CD4-positive, alpha-beta T cell treated with Interleukin-6 for 4 hours (primary cell): ENCODE measurements at regions not wholly inside any gene's neighbourhood (a gene's known extent, or its start where the extent isn't known, plus 50 kb on each side); places are given as distances from the start of the nearest gene placed in this dataset.
"Not testable (repeated sequence)": the region's sequence is repeated elsewhere in the genome, so short reads cannot be mapped to it uniquely, and the experiment has no call there.

Experiments used
- DNase-seq: peaks from one replicate; pipeline ENCODE4 v3.0.0-alpha.2; 2020; ENCODE audit warnings: mixed read lengths

DNA sequence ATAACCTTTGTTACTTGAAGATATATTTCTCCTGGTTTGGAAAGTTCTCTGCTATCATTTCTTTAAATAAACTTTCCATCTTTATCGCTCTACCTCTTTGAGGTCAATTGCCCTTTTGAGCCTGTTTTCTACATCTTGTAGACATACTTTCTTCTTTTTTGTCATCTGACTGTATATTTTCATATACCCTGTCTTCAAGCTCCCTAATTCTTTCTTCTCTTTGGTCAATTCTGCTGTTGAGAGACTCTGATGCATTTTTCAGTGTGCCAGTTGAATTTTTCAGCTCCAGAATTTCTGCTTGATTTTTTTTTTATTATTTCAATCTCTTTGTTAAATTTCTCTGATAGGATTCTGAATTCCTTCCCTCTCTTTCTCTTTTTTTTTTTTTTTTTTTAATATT, 511.2 kb upstream of the GRAMD2B start:
- DNase-seq = no peak

DNA sequence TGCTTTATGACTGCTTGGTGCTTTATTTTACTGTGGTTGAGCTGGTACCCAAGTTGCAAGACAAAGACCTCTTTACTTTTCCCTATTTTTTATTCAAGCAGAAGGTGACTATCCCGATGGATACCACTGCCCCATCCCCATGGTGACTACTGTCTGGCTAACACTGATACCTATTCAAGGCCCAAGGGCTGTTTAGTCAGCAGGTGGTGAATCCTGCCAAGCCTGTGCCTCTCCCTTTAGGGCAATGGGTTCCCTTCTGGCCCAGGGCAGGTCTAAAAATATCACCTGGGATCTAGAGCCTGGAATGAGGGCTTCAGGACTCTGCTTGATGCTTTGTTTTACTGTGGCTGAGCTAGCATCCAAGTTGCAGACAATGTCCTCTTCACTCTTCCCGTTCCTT, 510.0 kb upstream of the GRAMD2B start:
- no peak for DNase-seq

DNA sequence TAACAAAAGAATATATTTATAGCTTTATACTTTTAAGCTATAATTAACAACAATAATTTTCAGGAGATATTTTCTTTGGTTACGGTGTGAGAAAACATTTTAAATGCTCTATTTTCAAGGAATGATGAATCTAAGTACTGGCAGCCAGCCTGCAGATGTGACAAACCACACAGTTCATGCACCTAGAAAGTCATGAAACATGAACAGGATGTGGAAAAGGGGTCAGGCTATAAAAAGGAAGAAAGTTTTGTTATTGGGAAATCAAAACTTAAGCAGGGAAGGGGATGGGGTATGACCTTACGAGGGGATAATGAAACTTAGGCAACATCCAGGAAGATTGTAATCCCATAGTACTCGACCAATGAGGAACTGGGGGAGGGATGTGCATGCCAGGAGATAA, 508.7 kb upstream of the GRAMD2B start:
- no peak for DNase-seq

DNA sequence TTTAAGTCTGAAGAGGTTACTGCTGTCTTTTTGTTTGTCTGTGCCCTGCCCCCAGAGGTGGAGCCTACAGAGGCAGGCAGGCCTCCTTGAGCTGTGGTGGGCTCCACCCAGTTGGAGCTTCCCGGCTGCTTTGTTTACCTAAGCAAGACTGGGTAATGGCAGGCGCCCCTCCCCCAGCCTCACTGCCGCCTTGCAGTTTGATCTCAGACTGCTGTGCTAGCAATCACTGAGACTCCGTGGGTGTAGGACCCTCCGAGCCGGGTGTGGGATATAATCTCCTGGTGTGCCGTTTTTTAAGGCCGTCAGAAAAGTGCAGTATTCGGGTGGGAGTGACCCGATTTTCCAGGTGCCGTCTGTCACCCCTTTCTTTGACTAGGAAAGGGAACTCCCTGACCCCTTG, 499.3 kb upstream of the GRAMD2B start:
- not testable (repeated sequence) for DNase-seq

DNA sequence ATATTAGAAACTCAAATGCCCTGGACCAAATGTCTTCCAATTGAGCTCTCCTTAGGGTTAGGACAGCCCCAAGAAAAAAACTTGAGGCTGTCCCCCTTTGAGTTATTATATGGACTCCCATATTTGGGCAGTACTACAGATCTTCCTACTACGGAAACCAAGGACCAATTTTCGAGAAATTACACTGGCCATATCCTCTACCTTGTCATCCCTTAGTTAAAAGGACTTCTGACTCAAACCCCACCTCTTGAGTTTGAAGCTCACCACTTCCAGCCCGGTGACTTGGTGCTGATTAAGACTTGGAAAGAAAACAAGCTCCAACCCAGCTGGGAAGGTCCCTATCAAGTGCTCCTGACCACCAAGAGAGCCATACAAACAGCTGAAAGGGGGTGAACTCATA, 497.0 kb upstream of the GRAMD2B start:
- DNase-seq = no peak

DNA sequence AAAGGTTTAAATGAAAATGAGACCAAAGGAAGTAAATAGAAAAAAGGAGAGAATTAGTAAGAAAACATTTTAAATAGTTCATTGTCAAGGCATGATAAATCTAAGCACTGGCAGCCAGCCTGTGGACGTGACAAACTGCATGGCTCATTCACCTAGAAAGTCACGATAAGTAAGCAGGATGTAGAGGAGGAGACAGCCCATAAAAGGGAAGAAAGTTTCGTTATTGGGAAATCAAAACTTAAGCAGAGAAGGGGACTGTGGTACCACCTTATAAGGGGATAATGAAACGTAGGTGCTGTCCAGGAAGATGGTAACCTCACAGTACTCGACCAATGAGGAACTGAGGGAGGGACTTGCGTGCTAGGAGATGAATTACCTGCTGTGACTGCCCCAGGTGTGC, 494.5 kb upstream of the GRAMD2B start:
- DNase-seq = no peak

DNA sequence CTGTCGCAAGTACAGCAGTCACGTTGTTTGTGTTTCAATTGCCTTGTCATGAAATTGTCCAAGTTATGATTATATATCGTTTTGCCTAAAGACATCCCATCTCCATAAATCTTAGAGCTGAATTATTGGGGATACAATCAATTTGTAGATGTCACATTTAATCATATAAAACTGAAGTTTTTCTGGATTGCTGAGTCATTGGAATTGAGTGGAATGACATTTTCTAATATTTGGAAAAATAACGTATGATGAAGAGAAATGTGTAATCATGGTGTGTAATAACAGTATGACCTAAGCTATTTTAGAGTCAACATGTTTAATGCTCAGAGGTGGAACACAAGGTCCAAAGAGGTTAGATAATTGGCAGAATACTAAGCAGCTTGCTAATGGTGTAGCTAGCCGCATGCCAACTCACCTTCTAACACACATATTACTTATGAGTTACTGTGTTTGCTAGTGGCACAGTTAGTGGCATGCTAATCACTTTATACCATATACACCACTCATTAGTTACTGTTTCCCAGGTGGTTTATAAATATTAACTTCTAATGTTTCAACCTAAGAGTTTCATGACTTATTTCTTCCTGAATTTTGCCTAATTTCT, 473.1 kb upstream of the GRAMD2B start:
- no peak for DNase-seq

DNA sequence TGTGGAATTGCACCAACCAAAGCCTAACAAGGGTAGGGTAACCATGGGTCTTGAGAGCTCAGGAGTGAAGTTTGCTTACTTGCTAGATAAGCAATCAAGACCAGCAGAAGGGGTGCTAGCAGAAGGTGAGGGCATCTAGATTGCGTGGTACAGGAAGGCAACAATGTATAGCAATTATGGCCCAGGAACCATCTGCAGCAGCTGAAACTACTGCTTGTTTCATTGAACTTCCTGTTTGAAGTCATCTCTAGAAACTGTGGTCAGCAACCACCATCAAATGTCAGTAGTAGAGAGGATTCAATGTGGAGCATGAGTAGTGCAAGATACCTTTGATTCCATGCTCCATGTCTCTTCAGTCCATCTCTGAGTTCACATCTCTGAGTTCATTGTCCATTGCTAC, 462.1 kb upstream of the GRAMD2B start:
- no peak for DNase-seq

DNA sequence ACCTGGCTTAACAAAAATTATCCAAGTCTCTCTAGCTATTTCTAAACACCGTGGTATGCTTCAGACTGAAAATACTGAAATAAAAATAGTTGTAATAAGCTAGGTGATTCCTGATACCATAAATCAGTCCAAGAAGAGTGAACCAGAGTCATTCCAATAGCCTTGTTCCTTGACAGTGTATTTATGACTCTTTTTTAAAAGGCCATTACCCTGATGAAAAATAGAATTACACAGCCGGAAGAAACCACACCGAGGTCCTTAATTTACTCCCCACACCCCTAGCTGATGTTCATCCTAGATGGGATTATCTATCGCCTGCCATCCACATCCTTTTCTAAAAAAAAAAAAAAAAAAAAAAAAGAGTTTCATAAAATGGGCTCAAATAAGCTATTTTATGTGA, 457.6 kb upstream of the GRAMD2B start:
- DNase-seq = no peak

DNA sequence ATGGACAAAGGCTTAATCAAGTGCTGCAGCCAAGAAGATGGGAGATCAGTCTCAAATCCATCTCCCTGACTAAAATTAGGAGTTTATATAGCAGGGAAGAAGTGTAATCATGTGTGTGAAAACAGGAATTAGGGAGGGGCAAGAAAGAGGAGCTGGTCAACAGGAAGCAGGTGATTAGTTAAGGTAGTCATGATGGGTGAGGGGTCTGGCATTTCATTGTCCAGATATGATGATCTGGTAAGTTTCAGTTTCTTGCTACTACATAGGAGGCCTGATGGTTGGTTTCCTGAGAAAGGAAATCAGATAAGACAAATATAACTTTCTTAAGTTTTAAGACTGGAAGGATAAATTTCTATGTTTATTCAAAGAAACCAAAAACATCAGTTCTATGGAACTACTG, 455.6 kb upstream of the GRAMD2B start:
- no peak for DNase-seq

DNA sequence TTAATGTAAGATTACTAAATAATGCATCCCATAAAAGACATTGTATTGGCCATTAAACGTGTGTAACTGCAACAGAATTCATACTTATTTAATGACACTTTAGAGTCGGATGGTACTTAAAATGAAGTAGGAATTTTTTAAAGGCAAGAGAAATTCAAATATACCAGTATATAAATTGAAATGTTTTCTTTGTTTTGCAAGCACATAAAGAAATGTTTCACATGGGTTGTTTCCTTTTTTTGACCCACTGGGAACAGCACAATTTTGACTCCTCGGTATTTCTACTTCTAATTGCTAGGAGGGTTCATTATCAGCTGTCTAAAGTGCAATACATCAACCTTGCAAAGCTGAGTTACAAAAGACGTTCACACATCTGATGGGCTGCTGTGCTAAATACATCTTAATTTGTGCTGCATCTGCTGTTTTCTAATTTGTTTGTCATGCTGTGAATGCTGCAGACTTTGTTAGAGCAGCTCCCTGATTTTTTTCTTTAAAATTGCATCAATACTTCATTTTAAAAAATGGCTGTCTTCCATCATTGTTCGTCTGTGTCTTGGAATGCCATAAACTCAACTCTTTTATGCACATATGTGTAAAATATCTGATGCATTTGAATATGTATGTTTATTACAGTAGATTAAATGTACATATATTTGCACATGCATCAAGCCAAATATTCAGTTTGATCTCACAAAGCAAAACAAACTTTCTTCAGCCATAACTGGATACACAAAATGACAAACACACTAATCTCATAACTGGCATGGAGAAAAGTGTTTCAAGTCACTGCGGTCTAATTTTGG, 454.0 kb upstream of the GRAMD2B start:
- no peak for DNase-seq

DNA sequence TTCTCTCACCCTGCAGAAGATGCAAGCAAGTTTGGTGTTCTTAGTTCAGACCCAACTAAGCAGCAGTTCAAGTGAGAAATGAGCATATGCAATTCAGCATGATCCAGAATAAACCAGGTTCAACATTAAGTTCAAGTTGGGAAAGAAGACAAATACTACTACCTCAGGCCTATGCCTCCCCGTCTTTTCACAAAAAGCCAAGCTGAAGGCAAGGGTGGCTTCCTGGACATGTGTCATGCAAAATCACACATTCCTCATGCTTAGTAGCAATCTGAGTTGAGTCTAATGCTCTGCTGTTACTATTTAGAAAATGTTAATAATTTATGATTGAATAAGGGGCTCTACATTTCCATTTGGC, 453.4 kb upstream of the GRAMD2B start:
- DNase-seq = no peak

DNA sequence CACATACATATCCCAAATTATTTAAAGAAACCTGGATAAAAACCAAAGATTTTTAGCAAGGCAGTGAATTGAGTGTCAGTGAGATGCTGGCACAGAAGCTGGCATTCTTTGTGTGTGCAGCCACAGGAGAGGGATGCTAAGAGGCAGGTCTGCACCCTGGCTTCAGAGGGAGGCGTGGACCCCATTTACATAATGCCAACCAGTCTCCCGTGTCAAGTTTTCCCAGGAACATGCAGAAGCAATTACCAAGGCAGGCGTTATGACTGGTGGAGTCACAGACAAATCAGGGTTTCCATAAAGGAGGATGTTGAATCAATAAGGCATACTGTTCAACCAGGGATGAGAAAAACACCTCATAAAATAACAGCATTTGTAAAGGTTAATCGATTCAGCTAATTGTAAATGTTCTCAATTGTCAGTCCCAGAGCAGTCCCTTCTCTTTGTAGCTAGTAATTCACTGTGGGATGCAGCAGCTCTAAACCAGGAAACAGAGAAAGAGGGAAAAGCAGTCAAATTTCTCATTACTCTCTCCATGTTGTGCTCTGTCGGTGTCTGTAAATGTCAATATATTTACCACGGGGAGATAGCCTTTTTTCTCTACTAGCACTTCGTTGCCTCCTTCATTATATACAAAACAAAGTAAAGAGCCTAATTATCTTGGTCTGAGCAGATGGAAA, 452.4 kb upstream of the GRAMD2B start:
- no peak for DNase-seq

DNA sequence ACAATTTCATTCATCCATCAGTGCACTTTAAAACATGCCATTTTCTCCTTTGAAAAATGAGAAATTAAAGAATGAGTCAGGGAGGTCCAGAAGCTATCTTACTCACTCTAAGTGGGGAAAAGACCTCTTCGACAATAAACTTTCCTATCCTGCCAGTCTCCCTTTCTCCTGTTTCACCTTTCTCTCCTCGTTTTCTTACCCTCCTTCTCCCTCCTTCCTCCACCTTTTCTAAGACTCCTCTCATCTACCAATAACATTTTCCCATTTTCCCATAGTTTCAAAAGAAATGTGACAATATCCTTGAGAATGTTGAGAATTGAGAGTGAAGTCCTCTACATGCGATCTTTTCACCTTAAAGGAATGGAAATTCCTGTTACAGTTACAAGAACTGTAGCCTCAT, 450.5 kb upstream of the GRAMD2B start:
- DNase-seq = no peak

DNA sequence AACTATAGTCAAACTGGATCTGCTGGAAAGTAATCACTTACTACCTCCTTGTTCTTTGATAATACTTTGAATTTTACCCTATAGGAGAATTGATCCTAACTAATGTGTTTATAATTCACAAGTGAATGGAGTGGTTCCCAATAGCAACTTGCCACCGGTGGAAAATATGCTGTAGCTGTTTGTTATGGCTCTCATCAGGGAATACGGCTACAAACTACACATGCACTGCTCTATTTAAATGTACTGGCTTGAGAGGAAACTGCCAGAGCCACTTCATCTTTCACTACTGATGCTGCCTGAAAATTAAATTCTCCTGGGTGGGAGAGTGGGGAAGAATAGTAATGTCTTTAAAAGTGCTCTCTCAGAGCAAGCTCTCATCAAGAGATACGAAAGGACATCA, 448.5 kb upstream of the GRAMD2B start:
- DNase-seq = no peak

DNA sequence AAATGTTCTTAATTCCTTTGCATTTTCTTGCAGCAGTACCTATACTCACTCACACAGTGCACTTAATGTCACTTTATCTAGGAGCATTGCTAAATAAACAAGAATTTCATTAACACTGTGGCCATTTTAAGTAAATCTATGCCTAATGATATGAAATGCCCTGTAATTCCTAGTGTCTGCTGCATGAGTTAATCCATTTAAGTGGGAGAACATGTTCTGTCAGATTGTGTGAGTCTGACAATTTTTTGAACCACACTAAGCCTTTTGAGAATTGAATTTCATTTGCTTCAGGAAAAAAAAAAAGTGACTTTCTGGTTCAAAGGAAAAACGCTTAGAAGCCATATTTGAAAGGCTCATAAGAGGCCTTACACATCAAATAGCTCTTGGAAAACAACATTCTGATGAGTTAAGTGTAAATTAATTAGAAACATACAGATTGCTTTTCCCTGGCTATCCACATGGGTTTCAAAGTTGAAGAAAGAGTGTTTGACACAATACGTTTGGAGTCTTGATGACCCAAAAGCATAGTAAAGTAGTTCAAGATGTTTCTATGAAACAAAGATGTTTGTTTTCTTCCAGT, 446.7 kb upstream of the GRAMD2B start:
- DNase-seq = no peak

DNA sequence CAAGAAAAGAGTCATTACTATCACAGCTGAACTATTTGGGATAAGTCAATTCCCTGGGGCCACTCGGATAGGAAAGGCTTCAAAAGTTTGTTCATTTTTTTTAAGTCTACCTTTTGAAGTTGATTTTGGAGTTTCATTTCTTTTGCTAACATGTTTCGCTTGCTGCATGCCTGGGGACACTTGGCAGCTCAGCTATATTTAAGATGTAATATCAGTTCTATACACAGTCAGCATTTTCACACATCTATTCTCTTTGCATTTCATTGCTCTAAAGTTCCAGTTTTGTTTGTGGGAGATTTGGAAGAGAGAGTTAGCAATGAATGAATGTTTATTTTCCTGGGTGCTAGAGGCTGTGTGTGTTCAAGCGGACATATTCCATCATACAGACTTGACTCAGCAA, 445.2 kb upstream of the GRAMD2B start:
- DNase-seq = no peak

DNA sequence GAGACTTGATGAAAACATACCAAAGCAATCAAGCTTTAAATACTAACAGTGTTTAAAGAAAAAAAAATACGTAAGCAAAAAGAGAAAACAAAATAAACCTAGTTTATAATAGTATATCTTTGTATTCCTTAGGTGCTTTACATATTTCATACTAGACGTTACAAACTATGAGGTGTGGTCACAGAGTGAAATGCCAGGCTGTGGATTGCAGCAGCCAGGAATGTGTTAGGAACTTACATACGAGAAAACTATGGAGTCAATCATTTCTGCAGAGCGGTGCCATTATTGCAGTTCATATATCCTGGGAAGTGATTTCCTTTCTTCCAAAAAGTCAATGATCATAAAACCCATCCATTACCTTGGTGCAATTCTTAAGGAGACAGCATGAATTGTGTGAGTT, 443.6 kb upstream of the GRAMD2B start:
- no peak for DNase-seq

DNA sequence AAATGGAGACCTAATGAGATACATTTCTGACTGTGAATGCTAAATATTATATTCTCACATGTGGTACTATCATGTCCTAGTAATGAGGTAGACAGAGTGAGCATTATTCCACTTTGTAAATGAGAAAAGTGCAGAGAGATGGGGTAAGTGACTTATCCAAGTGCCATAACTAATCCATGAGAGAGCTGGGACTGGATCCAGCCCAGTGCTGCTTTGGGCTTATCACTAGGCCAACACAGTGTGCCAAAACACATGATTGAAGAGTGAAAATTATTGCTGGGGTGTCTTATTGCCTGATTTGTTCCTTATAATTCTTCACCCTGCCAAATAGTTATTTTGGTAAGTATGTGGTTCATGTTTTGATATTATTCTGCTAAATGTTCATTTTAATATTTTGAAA, 442.2 kb upstream of the GRAMD2B start:
- no peak for DNase-seq

DNA sequence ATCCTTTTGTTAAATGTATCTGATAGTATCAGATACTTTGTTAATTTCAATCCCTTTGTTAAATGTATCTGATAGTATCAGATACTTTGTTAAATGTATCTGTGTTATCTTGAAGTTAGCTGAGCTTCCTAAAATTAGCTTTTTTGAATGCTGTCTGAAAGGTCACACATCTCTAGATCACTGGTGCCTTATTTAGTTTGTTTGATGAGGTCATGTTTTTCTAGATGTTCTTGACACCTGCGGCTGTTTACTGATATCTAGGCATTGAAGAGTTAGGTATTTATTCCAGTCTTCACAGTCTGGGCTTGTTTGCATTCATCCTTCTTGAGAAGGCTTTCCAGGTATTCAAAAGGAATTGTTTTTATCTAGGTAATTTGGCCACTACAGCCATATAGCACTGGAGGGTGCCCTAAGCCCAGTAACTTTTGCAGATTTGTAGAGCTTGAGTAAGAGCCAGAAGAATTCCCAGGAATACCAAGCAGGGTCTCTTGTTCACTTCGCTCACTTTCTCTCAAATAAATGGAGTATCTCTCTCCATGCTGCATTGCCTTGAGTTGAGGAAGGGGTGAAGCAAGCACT, 435.4 kb upstream of the GRAMD2B start:
- no peak for DNase-seq

DNA sequence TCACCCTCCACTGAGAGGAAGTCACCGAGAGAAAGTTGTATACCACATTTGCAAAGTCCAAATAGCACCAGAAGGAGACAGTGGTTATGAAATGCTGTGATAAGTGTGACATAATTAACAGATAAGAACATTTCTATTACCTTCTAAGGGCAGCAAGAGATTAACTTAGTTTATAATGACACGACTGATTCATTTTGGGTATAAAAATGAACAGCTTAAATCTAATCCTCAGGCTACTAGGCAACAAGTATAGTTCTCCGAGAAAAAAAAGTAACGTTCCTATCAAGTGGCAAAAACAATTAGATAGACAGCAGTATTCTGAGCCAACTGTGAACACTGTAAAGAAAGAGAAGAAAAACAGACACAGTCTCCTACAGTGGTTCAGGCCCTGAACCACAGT, 431.2 kb upstream of the GRAMD2B start:
- no peak for DNase-seq

DNA sequence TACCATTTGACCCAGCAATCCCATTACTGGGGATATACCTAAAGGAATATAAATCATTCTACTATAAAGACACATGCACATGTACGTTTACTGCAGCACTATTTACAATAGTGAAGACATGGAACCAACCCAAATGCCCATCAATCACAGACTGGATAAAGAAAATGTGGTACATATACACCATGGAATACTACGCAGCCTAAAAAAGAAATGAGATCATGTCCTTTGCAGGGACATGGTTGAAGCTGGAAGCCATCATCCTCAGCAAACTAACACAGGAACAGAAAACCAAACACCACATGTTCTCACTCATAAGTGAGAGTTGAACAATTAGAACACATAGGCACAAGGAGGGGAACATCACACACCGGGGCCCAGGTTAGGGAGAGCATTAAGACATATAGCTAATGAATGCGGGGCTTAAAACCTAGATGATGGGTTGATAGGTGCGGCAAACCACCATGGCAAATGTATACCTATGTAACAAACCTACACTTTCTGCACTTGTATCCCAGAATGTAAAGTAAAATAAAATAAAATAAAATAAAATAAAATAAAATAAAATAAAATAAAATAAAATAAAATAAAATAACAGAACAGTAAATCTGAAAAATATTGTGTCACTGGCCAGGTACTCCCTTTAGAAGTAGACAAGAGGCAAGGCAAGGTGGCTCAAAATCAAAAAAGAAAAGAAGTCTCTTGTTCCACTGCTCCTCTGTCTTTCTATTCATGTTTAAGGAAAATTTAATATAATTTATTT, 423.8 kb upstream of the GRAMD2B start:
- not testable (repeated sequence) for DNase-seq

DNA sequence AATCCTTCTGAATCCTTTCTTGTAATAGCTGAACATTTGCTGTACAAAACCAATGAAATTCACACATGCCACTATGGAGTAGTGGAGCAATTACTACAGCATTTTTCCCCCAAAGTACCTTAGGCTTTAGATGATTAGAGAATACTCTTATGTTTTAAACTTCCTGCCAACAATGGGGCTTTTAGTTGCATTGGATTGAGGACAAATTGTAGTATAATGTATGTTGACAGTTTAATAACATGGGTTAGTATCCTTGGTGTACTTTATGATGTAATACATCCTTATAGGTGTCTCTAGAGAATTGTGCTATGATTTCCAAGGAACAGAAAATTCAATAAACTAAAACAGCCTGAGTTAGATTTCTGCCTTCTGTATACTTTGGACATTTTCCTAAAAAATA, 422.7 kb upstream of the GRAMD2B start:
- DNase-seq = no peak
